Fibroblast of skin of abdomen (primary cell): ENCODE measurements at regions not wholly inside any gene's neighbourhood (a gene's known extent, or its start where the extent isn't known, plus 50 kb on each side); places are given as distances from the start of the nearest gene placed in this dataset.

ENCODE experiments used
- DNase-seq: peaks from one replicate; pipeline ENCODE4 v3.0.0-alpha.2; 2013

DNA sequence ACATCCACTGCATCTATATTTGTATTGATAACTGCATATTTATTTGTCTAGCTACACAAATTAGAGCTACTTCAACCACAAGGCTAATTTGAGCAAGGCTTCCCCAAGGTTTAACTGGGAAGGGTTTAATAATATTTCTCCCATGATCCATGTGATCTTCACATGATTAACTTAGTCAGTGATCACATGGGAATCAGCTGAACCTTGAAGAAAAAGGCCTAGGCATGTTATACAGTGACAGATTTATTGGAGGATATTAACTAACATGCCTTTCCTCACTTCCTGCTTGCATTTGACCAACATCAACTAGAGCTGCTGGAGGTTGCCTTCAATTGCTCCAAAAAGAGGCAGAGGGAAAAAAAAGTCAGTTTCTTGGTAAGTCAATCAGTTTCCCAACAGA is 417.0 kb downstream of the HAO1 start:
- no peak for DNase-seq

DNA sequence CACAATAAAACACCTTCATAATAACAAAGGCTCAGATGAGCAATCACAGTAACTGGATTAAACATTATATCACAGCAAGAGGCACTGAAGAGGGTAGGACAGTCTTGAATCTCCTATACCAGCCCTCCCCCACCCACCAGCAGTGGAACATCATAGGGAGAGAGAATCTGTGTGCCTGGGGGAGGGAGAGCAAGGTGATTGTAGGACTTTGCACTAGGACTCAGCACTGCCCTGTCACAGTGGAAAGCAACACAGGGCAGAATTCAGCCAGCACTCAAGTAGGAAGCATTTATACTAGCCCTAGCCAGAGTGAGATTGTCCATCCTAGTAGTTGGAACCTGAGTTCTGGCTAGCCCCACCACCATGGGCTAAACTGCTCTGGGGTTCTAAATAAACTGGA is 400.2 kb downstream of the HAO1 start:
- DNase-seq, result no peak

DNA sequence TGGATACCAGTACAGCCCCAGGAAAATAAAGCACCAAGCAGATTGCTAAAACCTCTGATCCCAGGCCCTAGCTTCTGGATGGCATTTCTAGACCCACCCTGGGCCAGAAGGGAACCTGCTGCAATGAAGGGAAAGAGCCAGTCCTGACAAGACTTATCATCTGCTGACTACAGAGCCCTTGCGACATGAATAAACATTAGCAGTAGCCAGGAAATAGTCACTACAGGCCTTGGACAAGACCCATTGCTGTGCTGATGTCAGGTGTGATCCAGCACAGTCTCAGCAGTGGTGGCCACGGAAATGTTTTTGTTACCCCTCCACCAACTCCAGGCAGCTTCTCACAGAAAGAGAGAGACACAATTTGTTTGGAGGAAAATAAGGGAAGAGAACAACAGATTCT is 399.3 kb downstream of the HAO1 start:
- DNase-seq, result no peak

DNA sequence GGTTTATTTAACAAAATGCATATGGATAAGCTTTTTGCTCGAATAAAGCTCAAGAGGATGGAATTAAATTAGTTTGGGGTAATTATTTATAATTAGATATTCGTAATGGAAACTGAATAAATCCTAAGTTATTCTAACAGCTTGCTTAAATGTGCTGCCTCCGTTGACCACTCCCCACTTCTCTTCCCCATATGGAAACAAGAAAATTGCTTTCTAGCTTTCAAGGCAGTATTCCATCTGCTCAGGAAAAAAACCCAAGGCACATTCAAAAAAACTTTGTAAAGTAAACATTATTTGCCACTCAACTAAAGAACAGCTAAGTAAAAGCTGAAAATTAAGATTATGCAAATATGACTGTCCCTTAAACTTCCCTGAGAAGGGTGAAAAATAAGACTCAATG is 369.2 kb downstream of the HAO1 start:
- no peak for DNase-seq

DNA sequence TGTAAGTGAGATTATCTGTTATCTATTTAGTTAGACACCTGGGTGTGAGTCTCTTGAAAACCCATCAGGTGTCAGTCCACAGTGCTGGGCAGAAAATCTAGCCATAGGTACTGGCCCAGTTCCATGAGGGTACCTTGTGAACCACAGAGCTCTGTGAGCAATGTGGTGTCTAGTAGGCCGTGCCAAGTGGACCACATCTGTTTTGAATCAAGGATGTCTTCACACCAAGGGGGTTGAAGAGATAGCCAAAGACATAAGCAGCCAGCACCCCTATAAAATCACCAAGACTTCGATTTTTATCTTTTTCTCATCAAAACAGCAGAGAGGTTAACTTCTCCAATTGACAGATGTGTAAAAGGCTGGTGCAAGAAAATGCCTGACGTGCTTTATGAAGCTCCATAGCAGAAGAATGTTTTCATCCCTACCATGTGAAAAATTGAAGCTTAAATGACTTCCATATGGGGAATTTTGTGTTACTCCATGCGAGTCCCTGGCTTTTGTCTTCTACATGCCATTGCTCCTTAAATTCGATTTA is 368.7 kb downstream of the HAO1 start:
- DNase-seq, result peak; percentile 67

DNA sequence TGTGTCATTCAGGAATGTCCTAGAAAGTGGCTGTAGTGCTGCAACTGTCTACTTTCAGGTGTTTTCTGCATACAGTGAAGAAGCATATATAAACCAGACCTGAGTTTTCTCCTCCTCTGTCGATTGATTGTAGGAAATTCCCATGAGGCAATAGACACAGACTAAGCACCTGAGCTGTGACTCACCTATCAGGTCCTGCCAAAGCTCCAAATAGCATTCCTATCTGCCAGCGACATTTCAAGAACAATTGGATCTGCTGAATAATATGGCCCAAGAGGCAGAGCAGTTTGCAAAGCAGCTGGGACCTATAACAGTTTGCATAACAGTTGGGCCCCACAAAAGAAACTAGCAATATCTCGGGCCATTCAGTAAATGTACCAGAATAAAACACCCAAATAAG is 360.4 kb downstream of the HAO1 start:
- DNase-seq, result no peak

DNA sequence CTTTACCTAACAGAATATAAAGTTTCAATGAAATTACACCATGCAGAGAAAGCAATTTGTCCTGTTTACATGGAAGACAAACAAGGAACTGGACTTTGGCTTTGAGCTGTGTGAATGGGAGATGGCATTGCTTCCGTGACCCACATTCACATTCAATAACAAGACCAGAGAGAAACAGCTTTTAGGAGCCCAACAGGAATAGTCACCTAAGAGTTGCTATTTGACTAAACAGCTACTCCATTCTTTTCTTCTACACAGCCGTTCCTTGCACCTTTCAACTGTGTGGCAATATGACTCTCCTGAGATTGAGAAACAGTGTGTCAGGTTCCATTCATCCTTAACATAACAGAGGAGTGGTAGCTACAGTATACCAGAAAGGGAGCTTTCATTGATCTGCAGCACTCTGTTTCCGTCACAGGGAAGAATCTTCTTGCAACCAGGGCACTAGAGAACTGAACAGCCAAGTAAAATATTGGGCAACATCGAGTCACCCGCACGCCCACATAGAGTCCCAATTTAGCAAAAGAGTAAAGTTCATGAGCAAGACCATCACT is 355.1 kb downstream of the HAO1 start:
- DNase-seq, result no peak

DNA sequence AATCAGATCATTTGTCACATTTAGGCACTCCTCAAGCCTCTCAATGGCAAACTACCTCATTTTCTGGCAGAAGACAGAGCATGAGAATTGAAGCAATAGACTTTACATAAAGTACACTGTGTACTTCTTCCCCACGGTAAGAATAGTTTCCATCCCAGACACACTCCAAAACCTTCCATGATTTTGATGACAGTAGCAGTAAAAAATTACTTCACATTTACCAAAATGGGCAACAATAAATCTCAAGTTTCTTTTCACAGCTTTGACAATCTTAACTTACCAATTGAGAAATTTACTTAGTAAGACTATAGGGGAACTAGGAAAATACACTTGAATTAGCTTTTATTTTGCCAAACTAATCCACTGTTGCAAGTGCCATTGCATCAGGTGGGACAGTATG is 353.8 kb downstream of the HAO1 start:
- DNase-seq, result no peak

DNA sequence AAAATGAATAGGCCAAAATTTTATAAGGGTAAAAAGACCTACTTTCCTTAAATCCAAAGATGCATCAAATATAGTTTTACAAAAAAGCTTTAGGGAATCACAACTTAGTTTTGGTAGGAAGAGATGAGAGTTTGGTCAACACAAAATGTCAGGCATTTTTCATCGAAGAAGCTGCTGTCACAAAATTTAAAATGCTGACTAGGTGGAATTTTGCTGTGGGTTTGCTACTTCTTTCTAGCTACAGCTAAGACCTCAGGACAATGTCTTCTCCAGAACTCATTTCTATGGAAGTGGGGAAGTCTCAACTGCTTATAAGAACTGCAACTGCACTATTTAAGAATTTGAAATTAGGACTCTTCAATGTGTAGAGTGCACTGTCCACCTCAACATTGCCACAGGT is 351.1 kb downstream of the HAO1 start:
- DNase-seq, result no peak

DNA sequence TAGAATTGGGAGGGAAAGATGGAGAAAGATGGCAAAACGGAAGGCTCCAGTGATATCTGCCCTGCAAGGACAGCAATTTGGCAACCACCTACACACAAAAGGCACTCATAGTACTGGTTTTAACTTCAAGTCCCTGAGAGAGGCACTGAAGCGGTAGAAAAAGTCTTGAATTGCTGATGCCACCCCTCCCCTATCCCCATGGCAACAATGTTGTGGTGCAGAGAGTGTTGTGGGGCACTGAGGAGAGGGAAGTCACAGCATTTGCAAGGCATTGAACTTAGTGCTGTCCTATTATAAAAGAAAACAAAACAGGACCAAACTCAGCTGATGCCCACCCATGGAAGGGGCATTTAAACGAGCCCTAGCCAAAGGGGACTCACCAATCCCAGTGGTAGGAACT is 343.7 kb downstream of the HAO1 start:
- no peak for DNase-seq

DNA sequence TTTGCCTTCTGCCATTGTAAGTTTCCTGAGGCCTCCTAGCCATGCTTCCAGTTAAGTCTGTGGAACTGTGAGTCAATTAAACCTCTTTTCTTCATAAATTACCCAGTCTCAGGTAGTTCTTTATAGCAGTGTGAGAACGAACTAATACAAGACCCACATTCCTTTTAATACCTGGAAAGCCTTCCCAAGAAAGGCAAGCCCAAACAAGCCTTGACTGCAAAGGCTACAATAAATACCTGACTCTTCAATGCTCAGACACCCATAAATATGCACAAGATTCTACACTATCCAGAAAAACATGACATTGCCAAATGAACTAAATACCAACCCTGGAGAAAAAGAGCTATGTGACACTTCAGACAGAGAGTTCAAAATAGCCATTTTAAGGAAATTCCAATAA is 338.8 kb downstream of the HAO1 start:
- no peak for DNase-seq

DNA sequence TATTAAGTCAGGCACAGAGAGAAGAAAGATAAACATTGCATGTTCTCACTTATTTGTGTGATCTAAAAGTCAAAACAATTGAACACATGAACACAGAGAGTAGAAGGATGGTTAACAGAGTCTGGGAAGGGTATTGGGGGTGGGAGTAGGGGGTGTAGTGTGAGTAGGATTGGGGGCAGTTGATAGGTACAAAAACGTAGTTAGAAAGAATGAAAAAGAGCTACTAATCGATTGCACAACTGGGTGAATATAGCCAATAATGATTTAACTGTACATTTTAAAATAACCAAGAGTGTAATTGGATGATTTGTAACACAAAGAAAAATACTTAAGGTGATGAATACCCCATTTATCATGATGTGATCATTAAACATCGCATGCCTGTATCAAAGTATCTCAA is 333.3 kb downstream of the HAO1 start:
- no peak for DNase-seq

DNA sequence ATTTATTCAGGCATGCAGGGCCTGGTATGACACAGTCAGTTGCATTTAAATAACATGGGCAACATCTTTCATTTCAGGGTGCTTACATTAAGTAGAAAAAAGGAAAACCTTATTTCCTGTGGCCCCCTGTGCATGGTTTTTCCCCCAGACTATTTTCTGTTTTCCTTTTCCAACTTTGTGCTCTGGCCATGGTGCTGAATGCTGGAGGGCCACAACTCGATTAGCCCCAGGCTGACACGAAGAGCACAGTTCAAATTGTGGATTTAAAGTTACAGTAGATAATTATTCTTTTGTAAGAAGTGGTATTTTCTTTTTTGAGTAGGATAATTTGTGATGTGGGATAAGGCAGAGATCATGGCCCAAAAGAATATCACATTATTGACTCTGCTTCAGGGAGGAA is 332.0 kb downstream of the HAO1 start:
- peak; percentile 10 for DNase-seq

DNA sequence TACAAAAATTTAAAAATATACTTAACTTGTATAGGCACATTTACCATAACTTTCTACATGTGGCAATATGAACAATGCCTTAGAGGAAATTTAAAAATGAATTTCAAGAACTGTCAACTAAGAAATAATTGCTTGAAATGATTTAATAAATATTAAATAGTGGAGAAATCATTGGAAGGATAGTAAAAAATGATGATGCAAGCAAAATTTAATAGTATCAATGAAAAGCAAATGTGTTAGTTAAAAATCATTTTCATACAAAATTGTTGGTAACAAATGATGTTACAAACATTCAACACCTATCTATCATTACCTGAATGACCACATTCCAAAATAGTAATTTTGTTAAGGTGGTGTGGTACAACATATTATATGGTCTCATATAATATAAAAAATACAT is 331.0 kb downstream of the HAO1 start:
- no peak for DNase-seq

DNA sequence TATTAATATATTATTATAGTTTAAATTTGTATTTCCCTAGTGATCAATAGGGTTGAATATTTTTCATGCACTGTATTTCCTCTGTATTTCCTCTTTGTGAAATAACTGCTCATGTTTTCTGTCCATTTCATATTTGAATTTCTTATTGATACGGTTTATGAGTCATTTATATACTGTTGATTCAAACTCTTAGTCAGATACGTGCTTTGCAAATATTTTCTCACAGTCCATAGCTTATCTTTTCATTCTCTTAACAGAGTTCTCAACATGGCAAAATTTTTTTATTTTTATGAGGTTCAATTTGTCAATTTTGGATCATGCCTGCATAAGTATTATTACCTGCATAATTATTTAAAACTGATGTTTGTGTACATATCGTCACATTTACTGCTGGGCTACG is 329.6 kb downstream of the HAO1 start:
- no peak for DNase-seq

DNA sequence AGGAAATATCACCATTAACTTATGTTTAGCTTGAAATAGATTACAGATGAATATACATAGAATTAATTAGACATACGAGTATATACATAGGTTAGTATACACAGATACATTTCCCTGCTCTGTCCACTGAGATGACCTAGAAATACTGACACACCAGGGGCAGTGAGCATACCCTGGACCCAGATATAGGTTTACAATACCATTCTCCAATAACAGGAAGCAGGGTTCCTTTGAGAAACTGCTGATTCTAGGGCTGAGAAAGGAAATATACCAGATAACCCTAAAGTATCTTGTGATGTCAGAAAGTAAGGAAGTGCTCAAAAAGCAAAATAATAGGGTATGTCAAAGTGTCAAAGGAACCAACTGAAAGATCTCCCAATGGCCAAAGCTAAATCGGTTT is 322.5 kb downstream of the HAO1 start:
- no peak for DNase-seq

DNA sequence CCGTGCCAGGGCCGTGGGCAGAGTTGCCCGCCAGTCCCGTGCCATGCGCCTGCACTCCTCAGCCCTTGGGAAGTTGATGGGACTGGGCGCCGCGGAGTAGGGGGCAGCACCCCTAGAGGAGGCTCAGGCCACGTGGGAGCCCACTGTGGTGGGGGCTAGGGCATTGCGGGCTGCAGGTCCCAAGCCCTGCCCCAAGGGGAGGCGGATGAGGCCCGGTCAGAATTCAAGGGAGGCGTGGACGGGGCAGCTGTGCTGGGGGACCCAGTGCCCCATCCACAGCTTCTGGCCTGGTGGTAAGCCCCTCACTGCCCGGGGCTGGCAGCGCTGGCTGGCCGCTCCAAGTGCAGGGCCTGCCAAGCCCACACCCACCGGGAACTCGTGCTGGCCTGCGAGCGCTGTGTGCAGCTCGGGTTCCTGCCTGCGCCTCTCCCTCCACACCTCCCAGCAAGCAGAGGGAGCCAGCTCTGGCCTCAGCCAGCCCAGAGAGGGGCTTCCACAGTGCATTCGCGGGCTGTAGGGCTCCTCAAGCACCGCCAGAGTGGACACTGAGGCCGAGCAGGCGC is 317.8 kb downstream of the HAO1 start:
- no peak for DNase-seq

DNA sequence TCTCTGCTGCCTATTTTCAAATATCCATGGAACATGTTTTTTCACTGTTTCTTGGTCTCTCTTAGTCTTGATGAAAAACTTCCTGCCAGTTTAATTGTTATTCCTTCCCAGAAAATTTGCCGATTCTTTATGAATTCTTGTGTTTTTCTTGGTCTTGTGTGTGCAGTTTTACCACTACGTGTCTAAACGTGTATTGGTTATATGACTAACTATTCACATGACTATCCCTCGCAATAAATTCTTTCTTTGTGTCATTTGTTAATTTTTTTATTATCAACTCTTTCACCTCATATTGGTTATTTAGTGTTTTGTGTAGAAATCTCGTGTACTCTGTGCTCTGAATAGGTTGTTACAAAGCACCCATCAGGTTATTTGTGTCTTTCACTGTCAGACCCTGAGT is 315.4 kb downstream of the HAO1 start:
- DNase-seq, result no peak

DNA sequence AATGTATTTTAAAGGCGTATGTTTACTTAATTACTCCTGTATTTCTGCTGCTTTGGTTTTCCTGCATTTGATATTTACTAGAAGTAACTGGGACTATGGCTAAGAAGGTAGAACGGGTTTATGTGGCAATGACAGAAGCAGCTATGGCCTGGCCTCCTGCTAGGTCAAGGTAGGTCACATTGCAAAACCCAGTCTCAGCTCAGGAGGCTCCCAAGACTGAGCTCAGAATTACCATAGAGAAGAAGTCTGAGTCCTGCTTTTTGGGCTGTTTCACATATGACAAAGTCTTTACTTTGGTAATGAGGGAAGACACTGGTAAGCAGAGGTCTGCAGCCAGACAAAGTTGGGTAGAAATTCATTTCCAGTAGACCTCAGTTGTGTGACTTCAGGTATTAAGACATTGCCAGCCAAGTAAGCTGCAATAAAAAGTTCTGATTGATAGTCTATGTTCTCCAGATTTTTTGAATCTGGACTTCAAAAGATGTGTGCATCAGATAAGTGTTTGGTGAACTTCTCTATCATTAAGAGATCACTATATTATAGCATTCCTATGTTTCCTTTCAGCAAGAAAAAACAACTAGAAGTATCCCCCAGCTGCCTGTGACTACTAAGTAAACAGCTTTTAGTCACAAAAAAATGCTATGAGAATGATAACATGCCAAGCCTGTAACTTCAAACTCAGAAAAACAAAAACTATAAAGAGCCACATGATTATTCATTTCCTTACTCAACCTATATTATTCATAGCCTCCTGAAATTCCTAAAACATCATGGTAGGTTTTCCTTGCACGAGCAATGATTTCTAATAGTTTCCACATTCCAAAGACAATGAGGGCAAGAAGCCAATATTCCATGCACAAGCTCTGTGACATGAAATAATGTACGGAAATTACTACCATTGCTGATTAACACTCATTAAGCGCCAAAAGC is 312.3 kb downstream of the HAO1 start:
- DNase-seq, result peak; percentile 85

DNA sequence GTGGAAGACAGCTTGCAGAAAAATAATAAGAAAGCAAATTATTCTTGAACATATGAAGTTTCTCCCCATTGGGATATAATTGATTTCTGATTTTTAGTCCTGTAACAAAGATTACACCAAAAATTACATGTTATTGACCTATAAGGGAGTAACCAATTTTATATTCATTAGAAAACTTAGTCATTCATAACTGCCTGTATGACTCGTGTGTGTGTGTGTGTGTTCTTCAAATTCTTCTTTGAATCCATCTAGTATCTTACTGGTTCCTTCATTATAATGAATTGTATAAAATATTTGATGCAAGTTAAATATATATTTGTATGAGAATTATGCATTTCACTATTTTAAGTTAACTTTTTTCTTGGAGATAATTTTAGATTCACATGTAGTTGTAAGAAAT is 310.4 kb downstream of the HAO1 start:
- peak; percentile 17 for DNase-seq

DNA sequence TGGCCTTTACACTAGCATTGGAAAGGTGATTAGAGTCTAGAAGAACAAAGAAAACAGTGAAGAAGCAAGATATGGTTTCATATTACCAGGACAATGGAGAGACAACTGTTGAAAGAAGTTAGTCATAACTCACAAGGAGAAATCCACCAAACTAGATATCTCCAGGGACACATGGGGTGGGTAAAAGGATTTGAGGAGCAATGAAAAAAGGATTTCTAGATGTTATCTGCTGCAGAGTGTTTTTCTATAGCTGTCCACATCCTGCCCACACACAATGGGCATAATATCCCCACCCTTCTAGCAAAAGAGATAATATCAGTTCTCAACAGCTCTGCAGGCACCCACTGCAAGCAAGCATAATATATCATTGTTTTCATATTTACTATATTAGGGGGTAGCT is 303.1 kb downstream of the HAO1 start:
- DNase-seq, result no peak

DNA sequence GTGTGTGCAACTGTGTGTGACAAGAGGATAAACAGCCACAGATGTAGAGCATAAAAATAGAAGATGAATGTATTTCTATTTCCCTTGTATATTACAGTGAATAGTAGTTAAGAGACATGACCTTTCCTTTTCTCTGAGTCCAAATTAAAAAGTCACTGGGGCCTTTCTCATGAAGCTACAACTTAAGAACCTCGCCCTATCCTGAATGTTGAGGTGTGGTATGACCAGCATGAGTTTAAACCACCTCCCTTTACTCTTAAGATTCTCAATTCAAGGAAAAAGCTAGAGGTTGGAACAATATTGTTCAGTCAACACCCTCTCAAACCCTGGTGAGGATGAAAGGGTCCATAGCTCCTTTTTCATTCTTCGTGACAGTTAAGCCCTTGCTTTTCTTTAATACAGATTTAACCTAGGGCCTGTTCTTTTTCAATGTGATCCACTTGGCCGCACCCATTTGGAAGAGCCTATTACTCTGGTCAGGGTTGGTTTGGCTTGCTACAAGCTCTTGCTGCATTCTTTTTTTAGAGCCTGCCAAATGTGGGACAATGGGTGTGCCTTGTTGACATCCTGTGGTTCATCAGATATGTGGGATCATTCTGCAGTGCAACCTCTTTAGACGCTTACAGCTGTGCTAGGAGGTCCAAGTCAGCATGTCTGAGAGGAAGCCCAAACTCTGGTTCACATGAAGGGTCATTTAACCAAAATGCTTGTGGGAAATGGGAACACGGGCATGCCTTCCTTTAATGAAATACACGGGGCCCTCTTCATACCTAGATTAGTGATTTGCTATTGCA is 290.0 kb downstream of the HAO1 start:
- peak; percentile 55 for DNase-seq

DNA sequence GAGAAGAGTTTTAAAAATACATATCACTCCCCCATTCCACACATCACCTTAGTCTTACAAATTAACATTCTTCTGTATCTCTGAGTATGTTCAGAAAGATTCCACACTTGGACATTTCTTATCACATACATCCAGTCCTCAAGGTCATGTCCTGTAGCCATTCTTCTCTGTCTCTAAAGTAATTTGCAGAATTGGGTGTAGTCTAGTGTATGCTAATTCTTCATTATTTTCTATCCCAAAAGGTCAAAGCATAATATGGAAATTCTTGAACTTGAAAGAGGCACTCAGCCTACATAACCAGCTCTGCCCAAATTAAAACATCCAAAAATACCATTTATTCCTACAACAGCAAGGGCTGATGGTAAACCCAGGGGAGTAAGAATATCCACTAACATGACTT is 286.0 kb downstream of the HAO1 start:
- no peak for DNase-seq
